Endodermal cell (in vitro differentiated cells): ENCODE measurements at regions not wholly inside any gene's neighbourhood (a gene's known extent, or its start where the extent isn't known, plus 50 kb on each side); places are given as distances from the start of the nearest gene placed in this dataset.
"Not testable (repeated sequence)": the region's sequence is repeated elsewhere in the genome, so short reads cannot be mapped to it uniquely, and the experiment has no call there.

Source experiments
- DNase-seq: peaks from one replicate; pipeline ENCODE4 v3.0.0-alpha.2; 2017
- H3K27ac ChIP-seq: 2 replicates; pipeline ENCODE4 v1.5.1; 2013; ENCODE audit warnings: mild to moderate bottlenecking, low read depth, low read length, moderate library complexity
- H3K27me3 ChIP-seq: 2 replicates; pipeline ENCODE4 v1.6.1; 2013; ENCODE audit warnings: mild to moderate bottlenecking, low read length, moderate library complexity; ENCODE audit not compliant: insufficient read depth, control insufficient read depth, poor library complexity, severe bottlenecking
- H3K36me3 ChIP-seq: 2 replicates; pipeline ENCODE4 v1.7.0; 2013; ENCODE audit warnings: mild to moderate bottlenecking, low read length, moderate library complexity; ENCODE audit not compliant: control insufficient read depth, insufficient read depth
- H3K4me1 ChIP-seq: one replicate; pipeline ENCODE4 v1.7.0; 2013; ENCODE audit warnings: low read length; ENCODE audit not compliant: control insufficient read depth, insufficient read depth
- H3K4me3 ChIP-seq: 2 replicates; pipeline ENCODE4 v1.5.1; 2013; ENCODE audit warnings: mild to moderate bottlenecking, low read length, moderate library complexity
- H3K9ac ChIP-seq: 2 replicates; pipeline ENCODE4 v1.6.1; 2013; ENCODE audit warnings: mild to moderate bottlenecking, low read length, moderate library complexity; ENCODE audit not compliant: poor library complexity, severe bottlenecking; ENCODE audit errors: extremely low read depth
- H3K9me3 ChIP-seq: 2 replicates; pipeline ENCODE4 v1.6.1; 2013; ENCODE audit warnings: mild to moderate bottlenecking, low read length, moderate library complexity; ENCODE audit not compliant: control insufficient read depth
- H3K27ac Mint-ChIP-seq: 2 replicates; pipeline ENCODE4 v1.8.0; 2020; ENCODE audit warnings: mixed read lengths
- H3K27me3 Mint-ChIP-seq: 2 replicates; pipeline ENCODE4 v1.8.0; 2021; ENCODE audit warnings: mild to moderate bottlenecking, mixed read lengths; ENCODE audit not compliant: insufficient read depth
- H3K36me3 Mint-ChIP-seq: 2 replicates; pipeline ENCODE4 v1.8.0; 2020; ENCODE audit warnings: low read depth, mixed read lengths
- H3K4me1 Mint-ChIP-seq: 2 replicates; pipeline ENCODE4 v1.8.0; 2020; ENCODE audit warnings: mixed read lengths
- H3K4me3 Mint-ChIP-seq: 2 replicates; pipeline ENCODE4 v1.8.0; 2020; ENCODE audit warnings: mild to moderate bottlenecking, moderate library complexity, mixed read lengths
- H3K9me3 Mint-ChIP-seq: 2 replicates; pipeline ENCODE4 v1.8.0; 2020; ENCODE audit warnings: mild to moderate bottlenecking, mixed read lengths
- WGBS, 2 experiments: methylation state at CpG; one replicate each; pipeline versions ENCODE4 v1.1.5 to v1.1.7; 2013; ENCODE audit warnings: missing lambda C conversion rate in 2 of 2, mixed read lengths in 1 of 2; ENCODE audit not compliant: insufficient coverage in 1 of 2, insufficient read length in 1 of 2; 5-methylcytosine and 5-hydroxymethylcytosine counted together
- TF ChIP-seq, protein P1 (sequence below): fragments of 200-600 bp; sonication (generic); conservative IDR thresholded peaks from 2 replicates; pipeline ENCODE4 v1.5.0; 2021; ENCODE audit warnings: antibody characterized with exemption, mild to moderate bottlenecking

DNA sequence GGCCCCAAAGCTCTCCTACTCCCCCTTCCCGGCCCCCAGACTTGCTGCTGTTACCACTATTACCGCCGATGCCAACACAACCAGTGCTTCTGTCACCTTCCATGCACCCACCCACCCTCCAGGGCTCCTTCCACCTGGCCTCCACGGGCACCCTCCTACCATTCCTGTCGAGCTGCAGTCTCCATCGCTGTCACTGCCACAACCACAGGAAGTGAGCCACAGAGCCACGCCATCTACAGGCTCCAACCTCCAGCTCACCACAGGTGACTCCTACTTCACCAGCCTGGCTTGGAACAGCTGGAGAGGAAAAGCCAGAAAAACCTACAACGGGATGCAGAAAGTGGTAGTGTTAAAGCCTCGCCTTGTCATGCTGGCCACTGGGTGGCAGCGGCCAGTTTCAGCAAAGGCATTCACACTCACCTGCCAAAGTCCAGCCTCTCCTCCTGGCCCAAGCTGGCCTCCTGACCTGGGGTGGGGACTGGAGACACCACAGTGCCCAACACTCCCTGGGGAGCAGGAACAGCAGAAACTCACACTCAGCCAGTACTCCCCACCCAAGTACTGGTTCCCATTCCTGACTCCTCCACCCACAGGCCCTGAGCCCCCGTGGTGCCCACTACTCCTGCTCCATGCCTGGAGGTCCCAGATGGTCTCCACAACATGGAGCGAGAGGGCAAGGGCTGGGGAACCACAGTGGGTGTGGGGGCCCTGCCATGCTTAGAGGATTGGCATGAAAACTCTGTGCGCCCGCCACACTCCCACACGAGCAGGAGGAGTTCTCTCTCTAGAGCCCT lies 66.5 kb upstream of the THOC3 start:
- not testable (repeated sequence) for H3K27ac ChIP-seq, H3K27me3 ChIP-seq, H3K4me3 Mint-ChIP-seq, H3K27ac Mint-ChIP-seq, H3K36me3 ChIP-seq, H3K36me3 Mint-ChIP-seq, H3K4me1 Mint-ChIP-seq, H3K9ac ChIP-seq, H3K27me3 Mint-ChIP-seq, H3K4me1 ChIP-seq, H3K9me3 Mint-ChIP-seq, H3K4me3 ChIP-seq, H3K9me3 ChIP-seq
- WGBS, 2 experiments = 97% methylated on average over 5 of the region's 15 CpGs; no CpG with 5 or more reads in 1 of the 2 experiments
- peak; percentile 31 for DNase-seq
- TF ChIP-seq, protein P1, sequence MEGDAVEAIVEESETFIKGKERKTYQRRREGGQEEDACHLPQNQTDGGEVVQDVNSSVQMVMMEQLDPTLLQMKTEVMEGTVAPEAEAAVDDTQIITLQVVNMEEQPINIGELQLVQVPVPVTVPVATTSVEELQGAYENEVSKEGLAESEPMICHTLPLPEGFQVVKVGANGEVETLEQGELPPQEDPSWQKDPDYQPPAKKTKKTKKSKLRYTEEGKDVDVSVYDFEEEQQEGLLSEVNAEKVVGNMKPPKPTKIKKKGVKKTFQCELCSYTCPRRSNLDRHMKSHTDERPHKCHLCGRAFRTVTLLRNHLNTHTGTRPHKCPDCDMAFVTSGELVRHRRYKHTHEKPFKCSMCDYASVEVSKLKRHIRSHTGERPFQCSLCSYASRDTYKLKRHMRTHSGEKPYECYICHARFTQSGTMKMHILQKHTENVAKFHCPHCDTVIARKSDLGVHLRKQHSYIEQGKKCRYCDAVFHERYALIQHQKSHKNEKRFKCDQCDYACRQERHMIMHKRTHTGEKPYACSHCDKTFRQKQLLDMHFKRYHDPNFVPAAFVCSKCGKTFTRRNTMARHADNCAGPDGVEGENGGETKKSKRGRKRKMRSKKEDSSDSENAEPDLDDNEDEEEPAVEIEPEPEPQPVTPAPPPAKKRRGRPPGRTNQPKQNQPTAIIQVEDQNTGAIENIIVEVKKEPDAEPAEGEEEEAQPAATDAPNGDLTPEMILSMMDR = peak; percentile 45

DNA sequence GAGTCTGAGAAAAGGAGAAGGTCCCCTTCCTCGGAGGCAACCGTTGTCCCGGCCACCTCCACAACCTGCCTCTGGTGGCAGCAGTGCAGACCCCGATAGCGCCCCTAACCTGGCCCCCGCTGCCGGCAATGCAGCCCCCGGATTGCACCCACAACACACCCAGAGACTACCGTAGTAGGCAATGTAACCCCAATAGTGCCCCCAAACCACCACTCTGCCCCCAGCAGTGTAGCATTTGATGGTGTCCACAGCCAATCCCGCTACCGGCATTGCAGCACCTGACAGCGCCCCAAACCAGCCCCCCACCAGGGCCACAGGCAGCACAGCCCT lies 67.1 kb upstream of the THOC3 start:
- H3K9me3 Mint-ChIP-seq, H3K36me3 Mint-ChIP-seq, H3K4me3 Mint-ChIP-seq, H3K4me1 ChIP-seq, H3K9ac ChIP-seq, H3K27me3 Mint-ChIP-seq, H3K27me3 ChIP-seq, H3K27ac Mint-ChIP-seq, H3K36me3 ChIP-seq, H3K4me1 Mint-ChIP-seq, H3K27ac ChIP-seq, H3K9me3 ChIP-seq, H3K4me3 ChIP-seq: not testable (repeated sequence)
- 95% methylated on average over 6 of the region's 12 CpGs; no CpG with 5 or more reads in 1 of the 2 experiments for WGBS, 2 experiments
- DNase-seq = peak; percentile 39

DNA sequence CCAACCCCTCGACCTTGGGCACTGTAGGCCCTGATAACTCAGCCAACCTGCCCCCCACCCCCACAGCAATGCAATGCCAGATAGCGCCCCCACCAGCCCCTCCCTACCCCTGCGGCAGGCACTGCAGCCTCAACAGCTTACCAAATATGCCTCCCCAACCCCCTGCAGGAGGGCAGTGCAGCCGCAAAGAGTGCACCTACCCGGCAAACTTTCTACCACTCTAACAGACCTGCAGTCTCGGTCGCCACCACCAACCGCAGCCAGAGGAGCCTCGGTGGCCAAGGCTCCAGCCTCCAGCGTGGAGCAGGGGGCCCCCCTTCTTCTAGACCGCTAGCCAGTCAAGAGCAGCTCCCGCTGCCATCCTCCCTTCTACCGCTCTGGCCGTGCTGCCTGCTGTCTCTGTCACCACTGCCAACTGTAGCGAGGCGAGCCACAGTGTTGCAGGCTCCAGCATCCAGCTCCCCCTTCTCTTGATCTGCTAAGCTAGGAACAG lies 67.7 kb upstream of the THOC3 start:
- not testable (repeated sequence) for H3K36me3 Mint-ChIP-seq, H3K27ac ChIP-seq, H3K4me1 ChIP-seq, H3K36me3 ChIP-seq, H3K4me3 ChIP-seq, H3K4me1 Mint-ChIP-seq, H3K27me3 Mint-ChIP-seq, H3K9me3 Mint-ChIP-seq, H3K4me3 Mint-ChIP-seq, H3K9me3 ChIP-seq, H3K27me3 ChIP-seq, H3K9ac ChIP-seq, H3K27ac Mint-ChIP-seq
- 89 to 96% methylated on average over 7 to 13 of the region's 16 CpGs for WGBS, 2 experiments
- peak; percentile 46 for DNase-seq

DNA sequence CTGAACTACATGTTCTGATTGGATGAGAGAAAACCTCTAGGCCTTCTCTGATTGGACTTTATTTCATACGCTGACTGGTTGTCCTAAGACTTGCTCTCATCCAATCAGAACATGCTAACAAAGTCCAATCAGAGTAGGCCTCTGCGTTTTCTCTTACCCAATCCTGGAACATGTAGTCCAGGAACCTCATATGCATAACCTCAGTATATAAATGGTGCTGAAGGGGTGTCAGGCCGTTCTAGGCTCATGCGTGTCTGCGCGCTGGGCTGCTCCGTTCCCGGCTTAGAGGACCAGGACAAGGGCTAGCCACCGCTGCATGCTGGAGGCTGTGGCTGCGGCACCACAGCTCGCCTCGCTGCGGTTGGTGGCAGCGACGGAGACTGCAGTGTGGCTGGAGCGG lies 68.3 kb upstream of the THOC3 start:
- H3K27me3 Mint-ChIP-seq, H3K4me1 ChIP-seq, H3K9ac ChIP-seq, H3K4me3 ChIP-seq, H3K9me3 ChIP-seq, H3K27ac Mint-ChIP-seq, H3K4me1 Mint-ChIP-seq, H3K36me3 Mint-ChIP-seq, H3K27ac ChIP-seq, H3K4me3 Mint-ChIP-seq, H3K27me3 ChIP-seq, H3K9me3 Mint-ChIP-seq, H3K36me3 ChIP-seq: not testable (repeated sequence)
- 95% methylated on average over 5 to 7 of the region's 16 CpGs for WGBS, 2 experiments
- peak; percentile 40 for DNase-seq

DNA sequence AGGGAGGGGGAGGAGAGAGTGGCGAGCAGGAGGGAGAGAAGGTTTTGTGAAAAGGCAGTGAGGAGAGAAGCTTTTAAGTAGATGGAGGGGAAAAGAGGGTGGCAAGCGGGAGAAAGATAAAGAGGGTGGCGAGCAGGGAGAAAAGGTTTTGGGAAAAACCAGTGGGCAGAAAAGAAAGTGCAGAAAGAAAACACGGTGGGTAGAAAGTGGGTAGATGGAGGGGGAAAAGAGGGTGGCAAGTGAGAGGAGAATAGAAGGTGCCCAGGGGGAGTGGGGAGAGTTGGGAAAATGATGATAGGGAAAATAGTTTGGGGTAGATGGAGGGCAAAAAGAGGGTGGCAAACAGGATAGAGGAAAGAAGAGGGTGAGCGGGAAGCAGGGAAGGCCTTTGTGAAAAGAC lies 69.1 kb upstream of the THOC3 start:
- H3K36me3 ChIP-seq, H3K27ac ChIP-seq, H3K27me3 Mint-ChIP-seq, H3K27ac Mint-ChIP-seq, H3K9me3 ChIP-seq, H3K9me3 Mint-ChIP-seq, H3K36me3 Mint-ChIP-seq, H3K4me1 ChIP-seq, H3K27me3 ChIP-seq, H3K9ac ChIP-seq, H3K4me3 ChIP-seq, H3K4me3 Mint-ChIP-seq, H3K4me1 Mint-ChIP-seq: not testable (repeated sequence)
- WGBS, 2 experiments = 89 to 90% methylated on average over 4 of the region's 5 CpGs
- peak; percentile 7 for DNase-seq

DNA sequence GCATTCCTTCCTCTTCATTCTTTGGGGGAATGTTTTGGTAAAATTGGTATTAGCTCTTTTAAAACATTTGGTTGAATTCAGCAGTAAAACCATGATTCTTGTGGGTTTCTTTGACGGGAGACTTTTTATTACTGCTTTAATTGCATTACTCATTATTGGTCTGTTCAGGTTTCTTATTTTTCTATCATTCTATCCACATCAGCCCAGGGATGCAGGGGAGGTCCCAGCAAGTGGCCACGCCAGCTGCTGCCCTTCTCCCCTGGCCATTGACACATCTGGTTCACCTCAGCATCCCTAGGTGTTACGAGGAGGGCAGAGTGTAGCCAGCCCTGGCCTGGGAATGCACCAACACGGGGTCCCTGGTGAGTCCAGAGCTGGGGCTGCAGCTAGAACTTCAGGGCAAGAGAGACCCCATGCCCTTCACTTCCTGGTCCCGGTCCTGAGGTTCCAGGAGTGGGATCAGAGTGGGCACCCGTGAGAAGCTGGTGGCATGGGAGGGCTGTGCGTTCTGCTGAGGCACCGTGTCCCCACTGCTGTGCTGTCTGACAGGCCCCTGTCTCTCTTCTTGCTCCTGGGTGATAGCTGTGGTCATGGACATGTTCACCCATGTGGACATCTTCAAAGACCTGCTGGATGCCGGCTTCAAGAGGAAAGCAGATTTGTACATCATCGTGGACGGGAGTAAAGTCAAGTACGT lies 72.1 kb upstream of the THOC3 start:
- not testable (repeated sequence) for H3K36me3 Mint-ChIP-seq, H3K27me3 Mint-ChIP-seq, H3K9ac ChIP-seq, H3K9me3 ChIP-seq, H3K4me1 ChIP-seq, H3K27ac ChIP-seq, H3K4me3 Mint-ChIP-seq, H3K4me3 ChIP-seq, H3K27ac Mint-ChIP-seq, H3K27me3 ChIP-seq, H3K9me3 Mint-ChIP-seq, H3K36me3 ChIP-seq, H3K4me1 Mint-ChIP-seq
- DNase-seq = peak; percentile 9
- 92 to 100% methylated on average over 1 to 12 of the region's 12 CpGs for WGBS, 2 experiments
